ENCODE measurements at regions not wholly inside any gene's neighbourhood (a gene's known extent, or its start where the extent isn't known, plus 50 kb on each side); places are given as distances from the start of the nearest gene placed in this dataset.
"Not testable (repeated sequence)": the region's sequence is repeated elsewhere in the genome, so short reads cannot be mapped to it uniquely, and the experiment has no call there.

DNA sequence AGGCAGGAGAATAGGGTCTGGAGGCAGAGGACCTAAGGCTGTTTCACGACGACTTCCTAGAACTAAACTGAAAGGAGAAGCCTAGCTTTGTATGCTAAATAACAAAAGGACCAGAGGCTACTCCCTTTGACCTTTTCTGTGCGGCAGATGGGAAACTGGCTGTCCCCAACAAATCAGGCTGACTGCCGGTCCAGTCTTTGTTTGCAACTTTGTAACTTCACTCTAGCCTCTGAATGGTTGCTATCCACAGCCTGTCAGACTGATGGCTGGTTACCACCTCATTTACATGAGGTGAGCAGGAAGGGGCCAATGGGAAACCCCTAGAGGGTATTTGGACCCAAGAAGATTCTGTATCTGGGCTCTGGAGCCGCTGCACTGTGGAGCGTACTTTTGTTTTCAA is 132.6 kb upstream of the SHH start:
- H3K36me3 ChIP-seq (ENCODE audit: control insufficient read depth, insufficient read depth, low read length) = no peaks in the 10 kb centered on the region
- 100% methylated on average over 1 of the region's 6 CpGs for WGBS (ENCODE audit: insufficient coverage, low lambda C conversion rate)
- no peak overlapping the region for H3K27ac ChIP-seq (ENCODE audit: low read length)
- DNase-seq = no peak
- H3K4me3 ChIP-seq (ENCODE audit: low read length) = no peak overlapping the region
- no peaks in the 10 kb centered on the region for H3K27me3 ChIP-seq (ENCODE audit: control insufficient read depth, insufficient read depth, low read length)
- H3K9me3 ChIP-seq (ENCODE audit: control insufficient read depth, low read depth, low read length) = no peaks in the 10 kb centered on the region
- no peaks in the 10 kb centered on the region for H3K4me1 ChIP-seq (ENCODE audit: control insufficient read depth, insufficient read depth, low read length)

DNA sequence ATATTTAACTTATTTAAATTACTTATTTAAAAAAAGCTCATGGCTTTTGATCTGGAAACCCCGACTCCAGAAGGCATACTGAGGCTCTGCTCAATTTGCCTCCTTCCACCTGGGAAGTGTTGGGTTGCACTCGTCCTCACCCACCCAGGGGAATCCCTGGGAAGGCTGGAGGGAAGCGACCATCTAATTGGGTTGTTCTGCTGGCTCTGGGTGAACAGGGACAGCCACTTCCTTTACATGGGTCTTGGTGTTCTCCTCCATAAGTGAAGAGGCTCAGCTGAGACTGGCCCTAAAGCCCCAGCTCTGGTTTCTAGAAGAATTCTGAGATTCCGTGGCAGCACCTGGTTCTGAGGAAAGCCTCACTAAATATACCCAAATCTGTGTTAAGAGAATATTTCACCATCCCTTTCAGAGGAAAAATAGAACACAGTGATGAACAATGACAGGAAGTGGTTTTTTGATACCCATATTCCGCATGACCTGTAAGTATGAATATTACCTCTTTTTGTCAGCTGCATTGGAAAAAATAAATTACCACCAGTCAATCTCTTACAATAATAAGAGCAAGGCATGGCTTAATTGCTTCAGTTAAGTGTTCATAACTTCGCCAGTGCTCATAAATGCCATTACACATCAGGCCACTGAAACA is 131.1 kb upstream of the SHH start:
- WGBS (ENCODE audit: insufficient coverage, low lambda C conversion rate) = no CpG with 5 or more reads among the region's 6 CpGs
- Histone ChIP-seq H3K36me3 (ENCODE audit: control insufficient read depth, insufficient read depth, low read length) (no peaks in the 10 kb centered on the region), H3K27ac (ENCODE audit: low read length) (no peak overlapping the region), H3K27me3 (ENCODE audit: control insufficient read depth, insufficient read depth, low read length) (no peaks in the 10 kb centered on the region), H3K4me3 (ENCODE audit: low read length) (no peak overlapping the region), H3K4me1 (ENCODE audit: control insufficient read depth, insufficient read depth, low read length) (no peaks in the 10 kb centered on the region), H3K9me3 (ENCODE audit: control insufficient read depth, low read depth, low read length) (peaks cover 5% of the 10 kb centered on the region)
- no peak for DNase-seq

DNA sequence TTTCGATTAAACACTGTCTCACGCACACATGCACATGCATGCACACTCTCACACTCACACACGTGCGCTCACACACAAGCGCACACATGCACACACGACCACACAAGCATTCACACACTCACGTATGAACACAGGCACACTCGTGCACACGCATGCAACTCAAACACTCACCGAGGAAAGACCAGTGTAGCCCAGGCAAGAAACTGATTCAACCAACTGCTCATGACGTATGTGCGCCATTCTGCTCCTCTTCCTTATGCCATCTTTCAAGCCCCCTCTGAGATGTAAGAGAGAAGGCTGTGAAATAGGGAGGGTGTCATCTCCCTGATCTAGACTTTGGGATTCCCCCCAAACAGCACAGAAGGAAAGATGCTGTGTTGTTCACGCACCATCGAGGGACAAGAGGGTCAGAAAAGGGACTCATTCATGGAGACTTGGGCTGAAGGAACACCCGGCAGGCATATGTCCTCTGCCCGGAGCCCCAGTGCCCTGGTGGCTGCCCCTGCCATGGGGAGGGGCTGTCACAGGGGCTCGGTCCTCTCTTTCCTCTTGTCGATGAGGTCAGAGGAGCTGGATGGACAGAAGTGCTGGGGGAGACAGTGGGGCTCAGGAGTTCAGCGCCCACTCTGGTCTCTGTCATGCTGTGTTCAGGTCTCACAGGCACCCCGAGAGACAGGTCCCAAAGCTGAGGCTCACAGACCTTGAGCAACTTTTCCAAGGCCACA is 130.1 kb upstream of the SHH start:
- no peaks in the 10 kb centered on the region for H3K36me3 ChIP-seq (ENCODE audit: control insufficient read depth, insufficient read depth, low read length)
- WGBS (ENCODE audit: insufficient coverage, low lambda C conversion rate) = no CpG with 5 or more reads among the region's 20 CpGs

DNA sequence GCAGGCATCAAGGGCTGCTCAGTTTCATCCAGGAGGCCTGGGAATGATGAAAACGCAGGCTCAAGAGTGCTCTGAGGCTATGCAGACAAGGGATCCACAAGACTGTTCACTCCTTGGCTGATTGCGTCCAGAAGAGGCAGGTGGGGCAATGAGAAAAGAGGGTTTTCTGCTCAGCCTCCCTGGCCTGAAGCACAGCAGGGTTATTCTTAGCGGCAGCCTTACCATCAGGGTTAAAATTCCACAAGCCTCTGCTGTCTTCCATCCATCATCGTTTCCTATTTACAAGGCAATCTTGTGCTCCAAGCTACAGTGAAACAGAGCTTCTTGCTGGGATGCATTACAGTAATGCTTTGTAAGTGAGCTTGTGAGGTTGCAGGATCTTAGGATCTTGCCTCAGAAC is 129.4 kb upstream of the SHH start:
- Histone ChIP-seq H3K36me3 (ENCODE audit: control insufficient read depth, insufficient read depth, low read length) (no peaks in the 10 kb centered on the region), H3K27me3 (ENCODE audit: control insufficient read depth, insufficient read depth, low read length) (no peaks in the 10 kb centered on the region), H3K9me3 (ENCODE audit: control insufficient read depth, low read depth, low read length) (peaks cover 6% of the 10 kb centered on the region), H3K27ac (ENCODE audit: low read length) (no peak overlapping the region), H3K4me3 (ENCODE audit: low read length) (no peak overlapping the region), H3K4me1 (ENCODE audit: control insufficient read depth, insufficient read depth, low read length) (no peaks in the 10 kb centered on the region)
- WGBS (ENCODE audit: insufficient coverage, low lambda C conversion rate) = no CpG with 5 or more reads among the region's 4 CpGs
- no peak for DNase-seq

More for the DNA sequence above, 130.1 kb upstream of the SHH start:
- H3K4me1 ChIP-seq (ENCODE audit: control insufficient read depth, insufficient read depth, low read length) = no peaks in the 10 kb centered on the region
- no peaks in the 10 kb centered on the region for H3K27me3 ChIP-seq (ENCODE audit: control insufficient read depth, insufficient read depth, low read length)
- peaks cover 6% of the 10 kb centered on the region for H3K9me3 ChIP-seq (ENCODE audit: control insufficient read depth, low read depth, low read length)
- DNase-seq = no peak
- no peak overlapping the region for H3K27ac ChIP-seq (ENCODE audit: low read length)
- H3K4me3 ChIP-seq (ENCODE audit: low read length) = no peak overlapping the region

DNA sequence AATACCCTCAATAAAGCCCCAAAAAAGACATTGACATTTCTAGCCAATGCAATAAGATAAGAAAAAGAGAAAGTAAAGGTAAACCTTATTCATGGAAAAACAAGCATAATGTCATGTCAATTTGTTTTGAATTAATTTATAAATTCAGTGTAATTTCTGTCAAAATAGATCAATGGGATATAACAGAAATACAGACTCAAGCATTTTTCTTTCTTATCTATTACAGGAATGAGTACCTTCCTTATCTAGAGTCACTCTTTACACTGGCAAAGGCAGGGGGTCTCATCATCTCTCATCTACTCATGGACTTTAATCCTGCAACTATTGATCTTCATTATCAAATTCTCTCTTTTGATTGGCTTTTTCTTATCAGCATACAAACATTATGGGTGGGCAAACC is 127.1 kb upstream of the SHH start:
- DNase-seq = no peak
- Histone ChIP-seq H3K27me3 (ENCODE audit: control insufficient read depth, insufficient read depth, low read length) (no peaks in the 10 kb centered on the region), H3K4me3 (ENCODE audit: low read length) (no peak overlapping the region), H3K36me3 (ENCODE audit: control insufficient read depth, insufficient read depth, low read length) (no peaks in the 10 kb centered on the region), H3K27ac (ENCODE audit: low read length) (no peak overlapping the region), H3K9me3 (ENCODE audit: control insufficient read depth, low read depth, low read length) (peaks cover 6% of the 10 kb centered on the region), H3K4me1 (ENCODE audit: control insufficient read depth, insufficient read depth, low read length) (no peaks in the 10 kb centered on the region)

DNA sequence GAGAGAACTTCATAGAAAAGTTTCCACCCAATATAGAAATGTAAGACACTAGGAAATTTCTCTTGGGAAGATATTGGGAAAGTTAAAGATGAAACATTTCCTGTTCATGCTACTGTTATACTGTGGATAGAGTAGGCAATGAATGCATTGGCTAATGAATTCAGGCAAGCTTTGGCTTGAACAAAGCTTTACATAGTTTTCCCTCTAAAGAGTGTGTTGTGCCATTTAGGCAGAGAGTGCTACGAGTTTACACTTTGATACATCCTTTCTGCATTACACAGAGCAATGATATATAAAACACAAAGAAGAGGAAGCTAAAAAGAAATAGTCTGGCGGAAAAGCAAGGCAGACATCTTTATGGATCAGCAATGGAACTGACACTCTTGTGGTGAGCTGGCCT is 125.9 kb upstream of the SHH start:
- Histone ChIP-seq H3K4me1 (ENCODE audit: control insufficient read depth, insufficient read depth, low read length) (no peaks in the 10 kb centered on the region), H3K9me3 (ENCODE audit: control insufficient read depth, low read depth, low read length) (peaks cover 6% of the 10 kb centered on the region), H3K4me3 (ENCODE audit: low read length) (no peak overlapping the region), H3K27me3 (ENCODE audit: control insufficient read depth, insufficient read depth, low read length) (no peaks in the 10 kb centered on the region), H3K27ac (ENCODE audit: low read length) (no peak overlapping the region), H3K36me3 (ENCODE audit: control insufficient read depth, insufficient read depth, low read length) (no peaks in the 10 kb centered on the region)
- DNase-seq = no peak
- 40% methylated on average over 1 of the region's 2 CpGs for WGBS (ENCODE audit: insufficient coverage, low lambda C conversion rate)

DNA sequence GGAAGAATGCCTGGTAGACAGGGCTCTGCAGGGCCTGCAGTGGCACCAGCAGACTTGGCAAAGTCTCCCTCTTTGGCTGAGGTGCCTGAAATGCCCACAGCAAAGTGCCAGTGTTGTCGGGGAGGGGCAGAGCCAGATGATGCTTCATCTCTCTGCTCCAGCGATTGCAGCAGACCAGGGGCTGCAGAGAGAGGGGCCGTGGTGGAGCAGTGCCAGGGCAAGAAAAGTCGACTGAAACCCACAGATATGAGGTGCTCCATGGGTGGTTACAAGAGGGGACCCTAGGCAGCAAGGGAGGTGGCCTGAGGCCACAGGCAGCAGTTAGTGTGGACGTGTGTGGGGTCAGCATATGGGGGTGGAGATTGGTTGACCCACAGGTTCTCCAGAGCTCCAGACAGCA is 123.5 kb upstream of the SHH start:
- Histone ChIP-seq H3K36me3 (ENCODE audit: control insufficient read depth, insufficient read depth, low read length) (no peaks in the 10 kb centered on the region), H3K4me3 (ENCODE audit: low read length) (no peak overlapping the region), H3K27ac (ENCODE audit: low read length) (no peak overlapping the region), H3K4me1 (ENCODE audit: control insufficient read depth, insufficient read depth, low read length) (no peaks in the 10 kb centered on the region), H3K9me3 (ENCODE audit: control insufficient read depth, low read depth, low read length) (peaks cover 6% of the 10 kb centered on the region), H3K27me3 (ENCODE audit: control insufficient read depth, insufficient read depth, low read length) (no peaks in the 10 kb centered on the region)
- no CpG with 5 or more reads among the region's 5 CpGs for WGBS (ENCODE audit: insufficient coverage, low lambda C conversion rate)
- no peak for DNase-seq

DNA sequence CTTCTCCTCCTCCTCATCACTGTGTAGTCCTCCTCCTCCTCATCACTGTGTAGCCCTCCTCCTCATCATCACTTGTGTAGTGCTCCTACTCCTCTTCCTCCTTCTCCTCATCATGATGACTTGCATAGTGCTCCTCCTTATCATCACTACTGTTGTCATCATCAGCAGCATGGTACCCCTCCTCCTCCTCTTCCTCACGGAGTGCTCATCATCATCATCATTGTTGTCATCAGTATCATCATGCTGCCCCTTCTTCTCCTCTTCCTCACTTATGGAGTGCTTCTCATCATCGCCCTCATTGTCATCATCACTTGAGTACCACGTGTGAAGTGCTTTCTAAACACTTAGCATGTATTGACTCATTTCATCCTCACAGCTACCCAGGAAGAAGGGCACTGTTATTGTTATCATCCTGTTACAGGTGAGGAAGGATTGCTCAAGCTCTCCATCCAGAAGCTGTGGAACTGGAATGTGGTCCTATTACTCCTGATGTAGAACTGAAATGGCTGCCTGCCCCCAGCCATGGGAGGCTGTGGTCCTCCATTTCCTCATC is 122.8 kb upstream of the SHH start:
- 78% methylated on average over 1 of the region's 3 CpGs for WGBS (ENCODE audit: insufficient coverage, low lambda C conversion rate)
- peaks cover 6% of the 10 kb centered on the region for H3K9me3 ChIP-seq (ENCODE audit: control insufficient read depth, low read depth, low read length)
- no peak overlapping the region for H3K4me3 ChIP-seq (ENCODE audit: low read length)
- no peaks in the 10 kb centered on the region for H3K4me1 ChIP-seq (ENCODE audit: control insufficient read depth, insufficient read depth, low read length)
- no peak overlapping the region for H3K27ac ChIP-seq (ENCODE audit: low read length)
- no peak for DNase-seq
- no peaks in the 10 kb centered on the region for H3K36me3 ChIP-seq (ENCODE audit: control insufficient read depth, insufficient read depth, low read length)
- no peaks in the 10 kb centered on the region for H3K27me3 ChIP-seq (ENCODE audit: control insufficient read depth, insufficient read depth, low read length)

DNA sequence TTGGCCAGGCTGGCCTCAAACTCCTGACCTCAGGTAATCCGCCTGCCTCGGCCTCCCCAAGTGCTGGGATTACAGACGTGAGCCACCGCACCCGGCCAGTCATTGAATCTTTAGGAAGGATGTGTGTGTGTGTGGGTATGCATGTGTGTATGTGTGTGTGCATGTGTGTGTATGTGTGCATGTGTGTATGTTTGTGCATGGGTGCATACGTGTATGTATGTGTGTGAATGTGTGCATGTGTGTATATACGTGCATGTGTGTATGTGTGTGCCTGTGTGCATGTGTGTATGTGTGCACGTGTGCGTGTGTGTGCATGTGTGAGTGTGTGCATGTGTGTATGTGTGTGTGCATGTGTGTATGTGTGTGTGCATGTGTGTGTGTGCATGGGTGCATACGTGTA is 120.1 kb upstream of the SHH start:
- H3K27me3 ChIP-seq (ENCODE audit: control insufficient read depth, insufficient read depth, low read length); H3K9me3 ChIP-seq (ENCODE audit: control insufficient read depth, low read depth, low read length); DNase-seq; H3K4me1 ChIP-seq (ENCODE audit: control insufficient read depth, insufficient read depth, low read length); H3K36me3 ChIP-seq (ENCODE audit: control insufficient read depth, insufficient read depth, low read length); H3K4me3 ChIP-seq (ENCODE audit: low read length); H3K27ac ChIP-seq (ENCODE audit: low read length): not testable (repeated sequence)
- WGBS (ENCODE audit: insufficient coverage, low lambda C conversion rate) = no CpG with 5 or more reads among the region's 10 CpGs

DNA sequence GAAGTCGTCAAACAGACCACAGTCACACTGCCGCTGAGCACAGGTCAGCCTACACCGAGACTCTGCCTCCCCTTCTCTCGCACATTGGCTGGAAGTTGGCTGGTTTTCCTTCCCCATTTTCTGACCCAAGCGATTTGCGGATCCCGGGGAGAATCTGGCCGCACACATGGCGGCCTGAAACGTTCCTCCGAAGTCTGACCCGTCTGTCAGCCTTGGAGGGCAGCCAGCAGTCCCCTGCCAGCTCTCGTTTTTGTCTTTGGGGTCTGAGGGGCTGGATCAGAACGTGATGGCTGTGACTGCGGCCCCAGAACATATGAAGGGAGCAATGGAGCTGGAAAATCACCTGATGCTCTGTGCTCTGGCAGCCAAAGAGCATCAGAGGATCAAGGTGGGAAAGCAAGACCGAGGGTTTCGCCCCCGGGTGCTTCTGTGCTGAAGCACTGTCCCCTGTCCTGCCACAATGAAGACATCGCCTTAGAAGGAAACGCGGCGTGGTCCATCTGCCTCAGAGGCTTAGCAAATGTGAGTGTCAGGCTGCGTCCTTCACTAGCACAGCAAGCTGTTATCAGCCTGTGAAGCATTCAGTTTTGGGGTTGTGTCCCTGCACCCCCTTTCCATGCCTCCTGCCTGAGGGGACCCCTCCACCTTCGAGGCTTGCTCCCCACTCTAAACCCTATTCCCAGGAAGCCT is 119.3 kb upstream of the SHH start:
- H3K27ac ChIP-seq (ENCODE audit: low read length) = no peak overlapping the region
- no peaks in the 10 kb centered on the region for H3K4me1 ChIP-seq (ENCODE audit: control insufficient read depth, insufficient read depth, low read length)
- H3K36me3 ChIP-seq (ENCODE audit: control insufficient read depth, insufficient read depth, low read length) = no peaks in the 10 kb centered on the region
- H3K27me3 ChIP-seq (ENCODE audit: control insufficient read depth, insufficient read depth, low read length) = no peaks in the 10 kb centered on the region
- no peaks in the 10 kb centered on the region for H3K9me3 ChIP-seq (ENCODE audit: control insufficient read depth, low read depth, low read length)
- DNase-seq = no peak
- WGBS (ENCODE audit: insufficient coverage, low lambda C conversion rate) = no CpG with 5 or more reads among the region's 24 CpGs
- no peak overlapping the region for H3K4me3 ChIP-seq (ENCODE audit: low read length)
